HG03565 (cell line): ENCODE measurements at regions not wholly inside any gene's neighbourhood (a gene's known extent, or its start where the extent isn't known, plus 50 kb on each side); places are given as distances from the start of the nearest gene placed in this dataset.
A peak's percentile ranks its signal among the peaks of the same experiment; 100 is the strongest.
"Not testable (repeated sequence)": the region's sequence is repeated elsewhere in the genome, so short reads cannot be mapped to it uniquely, and the experiment has no call there.

ENCODE experiments used
- ATAC-seq: cut with Tn5 transposase; IDR thresholded peaks from one replicate; pipeline ENCODE4 v1.9.1; 2021; ENCODE audit warnings: mild to moderate bottlenecking, moderate library complexity; ENCODE audit not compliant: unreplicated experiment

- no peak for ATAC-seq
Measured at GRCh38 chr11:49499117-49499516, 290.7 kb upstream of the FOLH1 start.

DNA sequence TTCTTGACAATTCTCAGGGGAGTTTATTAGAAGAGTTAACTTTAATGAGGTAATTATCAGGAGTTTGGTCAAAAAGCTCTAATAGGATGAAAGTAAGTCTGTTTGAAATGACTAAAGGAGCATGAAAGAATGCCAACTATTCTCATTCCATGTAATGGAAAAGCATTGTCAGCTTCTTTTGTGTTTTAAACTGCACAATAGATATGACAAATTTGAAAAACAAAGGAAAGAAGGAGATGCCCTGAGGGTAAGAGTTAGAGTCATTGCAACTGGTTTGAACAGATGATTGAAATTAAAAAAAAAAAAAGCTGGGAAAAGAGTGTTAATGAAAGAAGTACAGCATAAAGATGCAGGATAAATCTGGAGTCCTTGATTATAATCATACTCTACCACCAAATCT lies 296.8 kb upstream of the FOLH1 start:
- no peak for ATAC-seq

DNA sequence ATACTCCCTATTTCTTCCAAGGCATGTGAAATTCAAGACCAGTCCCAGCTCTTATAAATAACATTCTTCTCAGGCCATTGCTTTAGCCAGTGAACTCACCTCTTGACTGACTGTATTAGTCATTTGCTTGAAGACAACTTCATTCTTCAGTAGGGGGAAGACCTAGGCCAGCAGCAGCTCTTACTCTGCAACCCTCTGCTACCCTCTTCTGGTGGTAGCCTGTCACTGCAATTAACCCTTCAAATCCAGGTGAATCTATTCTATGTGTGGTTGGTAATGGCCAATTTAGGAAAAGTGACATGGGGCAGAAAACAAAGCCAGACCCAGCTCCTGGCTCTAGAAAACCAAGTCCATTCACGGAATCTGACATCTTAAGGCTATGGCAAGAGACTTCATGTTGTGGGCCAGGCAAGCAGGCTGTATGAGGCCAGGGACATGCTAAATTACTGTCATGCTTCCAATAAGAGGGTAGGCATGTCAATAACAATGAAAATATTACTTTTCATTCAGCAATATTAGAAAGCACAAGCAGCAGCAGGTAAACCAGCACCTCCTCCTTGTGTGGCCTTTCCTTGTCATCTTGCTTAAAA lies 317.9 kb upstream of the FOLH1 start:
- ATAC-seq, result peak; percentile 77

GRCh38 chr11:49533204-49533603 lies 324.8 kb upstream of the FOLH1 start:
- ATAC-seq, result no peak

DNA sequence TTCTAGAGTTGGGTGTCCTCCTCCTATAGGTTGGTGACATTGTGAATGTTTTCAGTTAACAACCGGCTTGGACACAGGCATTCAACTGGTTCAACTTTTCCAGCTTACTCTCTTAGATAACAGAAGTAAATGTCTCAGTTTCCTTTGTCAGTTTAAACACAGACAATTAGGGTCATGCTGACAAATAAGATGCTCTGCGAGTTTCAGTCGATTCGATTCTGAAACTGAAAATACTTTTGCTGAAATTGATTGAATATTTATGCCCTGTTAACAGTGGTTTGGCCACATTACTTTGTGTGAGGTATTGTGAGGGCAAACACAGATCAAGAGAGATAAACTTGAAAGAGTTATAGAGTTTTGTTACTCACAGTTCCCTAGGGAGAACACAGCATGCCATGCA lies 330.5 kb upstream of the FOLH1 start:
- not testable (repeated sequence) for ATAC-seq

- ATAC-seq, result not testable (repeated sequence)
Measured at GRCh38 chr11:49558261-49558847, 350.0 kb upstream of the FOLH1 start.

DNA sequence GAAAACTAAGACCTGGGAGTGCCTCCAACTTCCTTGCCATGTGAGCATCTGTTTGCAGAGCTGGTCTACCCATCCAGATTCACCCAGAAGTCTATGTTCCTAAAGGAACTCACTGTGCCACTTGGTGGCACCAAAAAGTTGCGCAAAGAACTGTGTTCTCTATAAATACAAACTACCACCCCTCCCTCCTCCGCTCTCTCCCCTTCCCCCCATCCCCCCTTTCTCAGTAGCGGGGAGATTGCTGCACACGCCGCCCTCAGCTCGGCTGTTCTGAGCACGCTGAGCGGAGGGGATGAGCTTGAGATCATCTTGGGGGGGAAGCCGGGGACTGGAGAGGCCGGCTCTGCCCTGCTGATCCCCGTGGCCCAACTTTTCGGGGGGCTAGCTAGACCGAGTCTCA lies 352.2 kb upstream of the FOLH1 start:
- ATAC-seq, result not testable (repeated sequence)

GRCh38 chr11:49561240-49561880 lies 353.0 kb upstream of the FOLH1 start:
- ATAC-seq, result not testable (repeated sequence)

- ATAC-seq, result not testable (repeated sequence)
Measured at GRCh38 chr11:49562262-49562661, 353.9 kb upstream of the FOLH1 start.

- not testable (repeated sequence) for ATAC-seq
Measured at GRCh38 chr11:49579492-49579891, 371.1 kb upstream of the FOLH1 start.

DNA sequence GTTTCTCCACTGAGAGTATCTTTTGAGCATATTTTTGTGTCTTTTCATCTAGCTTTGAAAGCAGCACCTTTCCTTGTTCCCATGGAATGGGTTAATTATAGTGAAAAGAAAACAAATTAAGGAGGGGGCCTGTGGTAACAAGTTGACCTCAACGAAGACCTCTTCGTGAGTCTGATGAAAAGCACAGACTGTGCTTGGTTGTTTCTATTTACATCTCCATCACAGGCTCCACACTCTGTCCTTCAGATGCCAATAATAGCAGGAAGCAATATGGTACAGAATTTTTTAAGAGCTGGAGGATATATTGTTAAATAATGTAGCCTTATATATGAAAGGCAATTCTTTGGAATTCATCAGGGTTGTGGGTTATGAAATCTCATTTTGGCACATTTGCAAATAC lies 366.7 kb upstream of the OR4C13 start:
- not testable (repeated sequence) for ATAC-seq

GRCh38 chr11:49608892-49609291 lies 343.3 kb upstream of the OR4C13 start:
- not testable (repeated sequence) for ATAC-seq

DNA sequence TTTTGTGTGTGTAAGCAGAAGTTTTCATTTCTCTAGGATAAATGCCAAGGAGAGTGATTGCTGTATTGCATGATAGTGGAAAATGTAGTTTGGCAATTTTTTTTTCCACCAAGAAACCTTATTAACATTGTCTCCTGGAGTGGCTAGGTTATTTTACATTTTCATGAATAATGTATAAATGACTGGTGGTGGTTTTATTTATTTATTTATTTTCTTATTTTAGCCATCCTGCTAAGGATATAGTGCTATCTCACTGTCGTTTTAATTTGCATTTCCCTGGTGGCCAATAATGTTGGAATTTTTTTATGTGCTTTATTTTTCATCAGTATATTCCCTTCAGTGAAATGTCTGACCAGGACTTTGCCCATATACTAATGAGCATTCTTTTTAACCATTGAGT lies 328.3 kb upstream of the OR4C13 start:
- ATAC-seq, result not testable (repeated sequence)

GRCh38 chr11:49670705-49671104 lies 281.5 kb upstream of the OR4C13 start:
- not testable (repeated sequence) for ATAC-seq

- not testable (repeated sequence) for ATAC-seq
Measured at GRCh38 chr11:49702121-49702520, 250.1 kb upstream of the OR4C13 start.

DNA sequence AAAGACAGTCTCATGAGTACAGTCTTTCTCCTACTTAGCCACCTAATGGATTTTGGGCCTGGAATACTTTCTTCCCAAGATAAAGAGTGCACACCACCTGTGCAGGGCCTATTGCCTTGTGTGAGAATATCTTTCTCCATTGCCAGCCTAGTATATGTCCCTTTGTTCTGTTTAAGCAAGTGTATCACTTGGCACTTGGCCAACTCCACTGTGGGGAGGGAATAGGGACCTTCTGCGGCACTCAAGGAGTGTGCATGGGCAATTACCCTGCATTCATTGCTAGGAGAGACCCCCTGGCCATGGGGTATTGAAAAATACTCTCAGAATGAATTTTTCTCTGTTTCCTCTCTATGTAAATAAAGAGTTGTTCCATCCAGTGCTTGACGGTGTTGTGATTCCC lies 201.7 kb upstream of the OR4C13 start:
- ATAC-seq, result not testable (repeated sequence)

DNA sequence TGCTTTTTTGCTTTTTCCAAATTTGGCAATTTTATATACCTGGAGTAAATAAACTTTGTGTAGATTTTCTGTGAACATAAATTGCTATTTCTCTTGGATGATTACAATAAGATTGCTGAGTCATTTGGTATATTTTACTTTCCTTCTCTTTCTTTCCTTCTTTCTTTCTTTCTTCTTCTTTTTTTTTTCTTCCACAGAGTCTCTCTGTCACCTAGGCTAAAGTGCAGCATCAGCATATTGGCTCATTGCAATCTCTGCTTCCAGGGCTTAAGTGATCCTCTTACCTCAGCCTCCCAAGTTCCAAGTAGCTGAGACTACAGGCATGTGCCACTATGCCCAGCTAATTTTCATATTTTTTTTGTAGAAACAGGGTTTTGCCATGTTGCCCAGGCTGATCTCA lies 201.2 kb upstream of the OR4C13 start:
- not testable (repeated sequence) for ATAC-seq

- not testable (repeated sequence) for ATAC-seq
Measured at GRCh38 chr11:49780791-49781190, 171.4 kb upstream of the OR4C13 start.

DNA sequence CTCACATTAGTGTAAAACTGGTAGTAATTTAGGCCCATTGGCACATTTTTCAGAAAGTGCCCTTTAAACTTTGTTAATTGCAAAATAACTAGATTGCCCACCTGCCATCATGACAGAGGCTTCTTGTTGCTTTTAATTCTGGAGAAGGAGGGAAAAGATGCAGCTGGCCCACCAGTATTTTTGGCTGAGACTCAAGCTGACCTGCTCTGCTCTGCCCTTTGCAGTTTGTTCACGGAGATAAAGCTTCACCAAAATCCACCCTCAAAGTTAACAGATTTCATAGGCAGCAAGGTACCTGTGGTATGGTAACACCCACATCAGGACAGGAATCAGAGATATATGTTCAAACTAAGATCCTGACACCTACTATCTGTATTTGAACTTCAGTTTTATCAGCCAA lies 170.2 kb upstream of the OR4C13 start:
- not testable (repeated sequence) for ATAC-seq

DNA sequence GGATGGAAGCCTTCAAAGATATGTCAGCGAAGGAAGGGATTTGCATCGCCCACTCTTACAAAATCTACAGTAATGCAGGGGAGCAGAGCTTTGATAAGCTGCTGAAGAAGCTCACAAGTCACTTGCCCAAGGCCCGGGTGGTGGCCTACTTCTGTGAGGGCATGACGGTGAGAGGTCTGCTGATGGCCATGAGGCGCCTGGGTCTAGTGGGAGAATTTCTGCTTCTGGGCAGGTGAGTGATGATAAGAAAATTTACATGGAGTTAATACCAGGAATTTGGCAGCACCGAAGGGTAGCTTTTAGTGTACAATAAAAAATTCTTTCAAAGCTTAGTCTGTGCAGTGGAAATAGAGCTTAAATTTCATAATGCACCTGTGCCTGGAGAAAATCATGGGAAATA lies 168.3 kb upstream of the OR4C13 start:
- ATAC-seq, result not testable (repeated sequence)

- ATAC-seq, result not testable (repeated sequence)
Measured at GRCh38 chr11:49789787-49790186, 162.4 kb upstream of the OR4C13 start.

DNA sequence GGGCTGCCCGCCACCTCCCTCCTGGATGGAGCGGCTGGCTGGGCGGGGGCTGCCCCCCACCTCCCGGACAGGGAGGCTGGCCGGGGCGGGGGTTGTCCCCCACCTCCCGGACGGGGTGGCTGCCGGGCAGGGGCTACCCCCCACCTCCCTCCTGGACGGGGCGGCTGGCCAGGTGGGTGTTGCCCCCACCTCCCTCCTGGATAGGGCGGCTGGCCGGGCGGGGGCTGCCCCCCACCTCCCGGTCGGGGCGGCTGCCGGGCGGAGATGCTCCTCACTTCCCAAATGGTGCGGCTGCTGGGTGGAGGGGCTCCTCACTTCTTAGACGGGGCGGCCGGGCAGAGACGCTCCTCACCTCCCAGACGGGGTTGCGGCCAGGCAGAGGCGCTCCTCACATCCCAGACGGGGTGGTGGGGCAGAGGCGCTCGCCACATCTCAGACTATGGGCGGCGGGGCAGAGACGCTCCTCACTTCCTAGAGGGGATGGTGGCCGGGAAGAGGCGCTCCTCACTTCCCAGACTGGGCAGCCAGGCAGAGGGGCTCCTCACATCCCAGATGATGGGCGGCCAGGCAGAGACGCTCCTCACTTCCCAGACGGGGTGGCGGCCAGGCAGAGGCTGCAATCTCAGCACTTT lies 153.9 kb upstream of the OR4C13 start:
- ATAC-seq, result not testable (repeated sequence)
